WTC11 (cell line): ENCODE measurements at regions not wholly inside any gene's neighbourhood (a gene's known extent, or its start where the extent isn't known, plus 50 kb on each side); places are given as distances from the start of the nearest gene placed in this dataset.

Source experiments
- TF ChIP-seq, protein P1 (sequence below): sonication (generic); formaldehyde crosslinking; IDR thresholded peaks from 2 replicates; pipeline ENCODE4 v1.8.1; 2023; ENCODE audit warnings: mild to moderate bottlenecking, missing genetic modification reagents, moderate library complexity
- TF ChIP-seq, protein P2 (sequence below): fragments of 200-600 bp; IDR thresholded peaks from 2 replicates; pipeline ENCODE4 v1.8.0; 2022; ENCODE audit warnings: antibody characterized with exemption
- TF ChIP-seq, protein P3 (sequence below): sonication (generic); formaldehyde crosslinking; IDR thresholded peaks from 2 replicates; pipeline ENCODE4 v1.8.1; 2022; ENCODE audit warnings: mild to moderate bottlenecking, missing genetic modification reagents, moderate library complexity, borderline replicate concordance

DNA sequence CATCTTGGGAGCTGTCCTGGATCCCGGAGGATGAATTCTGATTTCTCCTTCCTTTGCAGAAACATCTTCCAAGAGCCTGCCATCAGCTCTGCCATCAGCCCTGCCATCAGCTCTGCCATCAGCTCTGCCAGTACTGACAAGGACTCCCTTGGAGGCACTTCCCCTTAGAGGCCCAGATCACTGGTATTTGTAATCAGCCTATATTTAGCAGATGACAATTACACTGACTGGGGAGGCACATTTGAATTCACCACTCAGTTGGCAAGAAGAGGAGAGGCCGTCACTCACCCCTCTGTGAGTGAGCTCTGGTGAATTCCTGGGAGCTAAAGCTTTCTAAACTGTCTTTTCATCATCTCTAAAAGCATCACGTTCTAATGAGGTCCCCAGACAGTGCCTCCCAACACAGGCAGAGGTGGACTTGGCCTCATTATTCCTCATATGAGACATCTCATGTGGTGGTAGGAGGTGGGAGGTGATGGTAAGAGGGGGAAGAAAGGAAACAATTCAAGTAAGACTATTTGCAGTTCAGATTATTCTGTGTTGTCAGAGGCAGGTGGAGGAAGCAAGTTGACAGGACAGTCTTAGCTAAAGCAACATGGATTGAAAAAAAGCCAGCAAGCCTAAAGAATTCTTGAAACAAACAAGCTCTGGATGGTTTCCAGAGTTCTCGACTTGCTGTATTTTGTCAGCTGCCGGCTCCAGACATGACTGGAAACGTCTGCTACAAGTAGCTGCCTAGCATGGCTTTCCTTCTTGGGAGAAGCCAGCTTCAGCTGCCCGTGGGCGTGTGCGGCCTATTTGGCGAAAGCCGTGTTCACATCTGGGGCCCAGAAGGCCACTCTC, 771.7 kb downstream of the TBC1D22A start:
- TF ChIP-seq, protein P1, sequence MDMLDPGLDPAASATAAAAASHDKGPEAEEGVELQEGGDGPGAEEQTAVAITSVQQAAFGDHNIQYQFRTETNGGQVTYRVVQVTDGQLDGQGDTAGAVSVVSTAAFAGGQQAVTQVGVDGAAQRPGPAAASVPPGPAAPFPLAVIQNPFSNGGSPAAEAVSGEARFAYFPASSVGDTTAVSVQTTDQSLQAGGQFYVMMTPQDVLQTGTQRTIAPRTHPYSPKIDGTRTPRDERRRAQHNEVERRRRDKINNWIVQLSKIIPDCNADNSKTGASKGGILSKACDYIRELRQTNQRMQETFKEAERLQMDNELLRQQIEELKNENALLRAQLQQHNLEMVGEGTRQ (CRISPR knock-in tag), result no peak
- TF ChIP-seq, protein P2, sequence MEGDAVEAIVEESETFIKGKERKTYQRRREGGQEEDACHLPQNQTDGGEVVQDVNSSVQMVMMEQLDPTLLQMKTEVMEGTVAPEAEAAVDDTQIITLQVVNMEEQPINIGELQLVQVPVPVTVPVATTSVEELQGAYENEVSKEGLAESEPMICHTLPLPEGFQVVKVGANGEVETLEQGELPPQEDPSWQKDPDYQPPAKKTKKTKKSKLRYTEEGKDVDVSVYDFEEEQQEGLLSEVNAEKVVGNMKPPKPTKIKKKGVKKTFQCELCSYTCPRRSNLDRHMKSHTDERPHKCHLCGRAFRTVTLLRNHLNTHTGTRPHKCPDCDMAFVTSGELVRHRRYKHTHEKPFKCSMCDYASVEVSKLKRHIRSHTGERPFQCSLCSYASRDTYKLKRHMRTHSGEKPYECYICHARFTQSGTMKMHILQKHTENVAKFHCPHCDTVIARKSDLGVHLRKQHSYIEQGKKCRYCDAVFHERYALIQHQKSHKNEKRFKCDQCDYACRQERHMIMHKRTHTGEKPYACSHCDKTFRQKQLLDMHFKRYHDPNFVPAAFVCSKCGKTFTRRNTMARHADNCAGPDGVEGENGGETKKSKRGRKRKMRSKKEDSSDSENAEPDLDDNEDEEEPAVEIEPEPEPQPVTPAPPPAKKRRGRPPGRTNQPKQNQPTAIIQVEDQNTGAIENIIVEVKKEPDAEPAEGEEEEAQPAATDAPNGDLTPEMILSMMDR, result no peak
- TF ChIP-seq, protein P3, sequence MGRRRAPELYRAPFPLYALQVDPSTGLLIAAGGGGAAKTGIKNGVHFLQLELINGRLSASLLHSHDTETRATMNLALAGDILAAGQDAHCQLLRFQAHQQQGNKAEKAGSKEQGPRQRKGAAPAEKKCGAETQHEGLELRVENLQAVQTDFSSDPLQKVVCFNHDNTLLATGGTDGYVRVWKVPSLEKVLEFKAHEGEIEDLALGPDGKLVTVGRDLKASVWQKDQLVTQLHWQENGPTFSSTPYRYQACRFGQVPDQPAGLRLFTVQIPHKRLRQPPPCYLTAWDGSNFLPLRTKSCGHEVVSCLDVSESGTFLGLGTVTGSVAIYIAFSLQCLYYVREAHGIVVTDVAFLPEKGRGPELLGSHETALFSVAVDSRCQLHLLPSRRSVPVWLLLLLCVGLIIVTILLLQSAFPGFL, result no peak
